ENCODE measurements at regions not wholly inside any gene's neighbourhood (a gene's known extent, or its start where the extent isn't known, plus 50 kb on each side); places are given as distances from the start of the nearest gene placed in this dataset.
"Not testable (repeated sequence)": the region's sequence is repeated elsewhere in the genome, so short reads cannot be mapped to it uniquely, and the experiment has no call there.

- no peak for DNase-seq
These were observed 928.7 kb downstream of the SLC4A3 start for GRCh38 chr2:220555961-220556630.

DNA sequence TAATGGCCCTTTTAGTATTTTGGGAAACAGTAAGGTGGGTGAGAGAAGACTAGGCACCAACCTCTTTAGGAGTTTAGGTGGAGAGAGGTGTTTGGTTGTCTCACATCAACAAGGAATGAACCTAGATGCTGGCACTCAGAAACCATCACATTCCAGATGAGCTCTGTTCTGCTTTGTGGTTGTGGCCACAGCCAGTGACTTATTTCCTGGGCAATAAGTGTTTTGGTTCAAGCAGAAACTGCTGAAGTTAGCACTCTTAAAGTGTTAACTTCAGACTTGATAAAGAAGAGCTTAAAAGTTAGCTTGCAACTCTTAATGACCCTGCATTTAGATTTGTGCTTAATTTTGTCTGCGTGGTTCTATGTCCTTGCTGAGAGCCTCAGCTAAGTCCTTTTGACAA lies 929.2 kb downstream of the SLC4A3 start:
- no peak for DNase-seq

DNA sequence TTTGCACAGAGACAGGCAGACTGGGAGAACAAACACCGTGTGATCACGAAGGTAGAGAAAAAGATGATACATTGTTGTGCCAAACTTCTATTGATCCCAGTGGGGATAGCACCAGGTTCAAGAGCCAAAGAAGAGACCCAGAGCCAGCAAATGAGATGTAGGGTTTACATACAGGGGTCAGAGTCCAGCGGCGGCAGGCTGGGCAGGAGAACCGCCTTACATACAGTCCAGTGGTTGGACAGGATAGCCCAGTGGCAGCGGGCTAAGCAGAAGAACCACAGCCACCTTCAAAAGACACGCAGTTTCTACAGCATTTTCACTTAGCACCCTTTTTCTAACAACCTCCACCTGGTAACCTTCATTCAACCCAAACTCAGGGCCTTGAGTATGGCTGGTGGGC lies 932.8 kb downstream of the SLC4A3 start:
- DNase-seq: no peak

DNA sequence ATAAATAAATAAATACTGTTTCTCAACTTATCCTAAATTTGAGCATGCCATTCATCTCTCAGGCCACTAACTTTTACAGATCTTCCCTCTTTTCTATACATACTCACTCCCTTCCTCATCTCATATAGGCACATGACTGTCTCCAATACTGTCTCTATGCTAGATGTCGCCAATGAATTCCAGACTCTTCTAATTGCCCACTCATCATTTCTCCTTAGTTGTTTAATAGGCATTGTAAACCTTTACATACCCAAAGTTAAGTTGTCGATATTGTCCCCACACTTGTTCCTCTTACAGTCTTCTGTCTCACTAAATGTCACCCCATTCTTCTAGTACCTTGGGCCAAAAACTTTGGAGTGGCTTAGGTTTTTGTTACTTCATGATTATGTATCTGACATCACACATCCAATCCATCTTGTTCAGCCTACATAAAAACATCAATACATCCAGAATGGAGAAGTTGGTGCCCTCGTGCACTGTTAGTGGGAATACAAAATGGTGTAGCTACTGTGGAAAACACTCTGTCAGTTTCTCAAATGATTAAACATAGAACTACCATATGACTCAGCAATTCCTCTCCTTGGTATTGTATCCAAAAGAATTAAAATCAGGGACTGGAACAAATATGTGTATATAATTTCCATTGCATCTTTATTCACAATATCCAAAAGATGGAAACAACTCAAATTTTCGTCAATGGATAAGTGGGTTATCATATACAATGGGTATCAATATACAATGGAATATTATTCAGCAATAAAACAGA lies 935.1 kb downstream of the SLC4A3 start:
- no peak for DNase-seq

DNA sequence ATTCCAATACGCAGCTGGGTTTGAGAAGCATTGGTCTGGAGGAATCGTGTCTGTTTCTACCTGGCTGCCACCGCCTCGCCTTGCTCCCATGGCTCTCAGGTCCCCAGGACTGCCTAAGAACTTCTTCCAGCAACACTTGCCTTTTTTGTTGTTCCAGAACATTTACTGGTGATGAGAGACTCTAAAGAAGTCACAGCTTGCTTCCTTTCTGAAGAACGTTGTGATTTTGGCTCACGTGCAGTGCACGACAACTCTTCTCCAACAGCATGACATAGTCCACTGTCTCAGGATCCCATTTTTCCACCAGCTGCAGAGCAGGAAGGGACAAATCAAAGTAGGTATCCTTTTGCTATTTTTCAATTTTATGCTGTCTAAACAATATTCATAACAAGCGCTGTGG lies 940.9 kb downstream of the SLC4A3 start:
- DNase-seq: no peak

DNA sequence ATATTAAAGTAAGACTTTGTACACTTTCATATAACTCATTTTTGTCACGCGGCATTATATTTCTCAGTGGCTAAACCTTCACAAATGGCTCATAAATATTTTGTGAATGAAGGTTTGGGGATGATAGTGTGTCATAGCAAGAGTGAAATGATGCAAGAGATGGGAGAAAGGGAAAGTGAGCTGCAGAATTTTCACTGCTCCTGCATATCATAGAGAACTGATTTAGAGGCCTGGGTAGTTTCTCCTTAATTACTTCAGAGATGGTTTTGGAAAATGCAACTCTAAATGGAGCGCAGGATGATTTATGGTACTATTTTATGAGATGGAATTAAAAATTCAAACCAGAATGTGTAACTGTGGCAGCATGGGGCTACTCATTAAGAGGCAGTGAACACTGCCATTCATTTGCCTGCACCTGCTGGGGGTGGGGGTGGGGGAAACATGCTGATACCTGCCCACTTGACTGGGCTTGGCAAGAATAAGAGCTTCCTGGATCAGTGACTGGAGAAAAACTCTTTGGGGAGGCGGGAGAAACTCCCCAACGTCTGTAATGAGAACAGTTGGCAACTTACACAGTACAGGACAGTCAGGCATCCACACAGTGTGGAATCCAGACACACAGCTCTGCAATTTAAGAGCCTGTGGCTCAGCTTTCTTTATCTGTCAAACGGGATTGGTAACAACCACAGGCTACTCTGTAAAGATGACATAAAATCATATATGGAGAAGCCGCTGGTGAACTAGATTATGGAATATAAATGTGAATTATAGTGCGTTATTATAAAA lies 941.9 kb downstream of the SLC4A3 start:
- no peak for DNase-seq

DNA sequence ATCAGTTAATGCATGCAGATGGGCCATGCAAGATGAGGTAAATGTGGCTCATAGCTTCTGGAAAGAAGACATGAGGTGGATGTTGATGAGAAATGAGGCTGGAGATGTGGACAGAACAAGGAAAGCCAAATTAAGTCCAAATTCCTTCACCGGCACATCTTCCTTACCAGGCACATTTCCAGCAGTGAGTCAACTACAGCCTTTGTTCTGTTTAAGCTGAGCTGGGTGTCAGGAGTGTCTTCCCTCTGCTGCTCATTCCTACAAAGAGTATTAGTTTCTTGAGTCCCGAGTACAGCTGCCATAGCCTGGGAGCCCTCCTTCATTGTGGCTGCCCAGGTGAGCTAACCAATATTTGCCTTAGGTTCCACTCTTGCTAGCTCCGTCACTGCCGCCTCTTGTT lies 945.0 kb downstream of the SLC4A3 start:
- no peak for DNase-seq

GRCh38 chr2:220574038-220574437 lies 946.6 kb downstream of the SLC4A3 start:
- DNase-seq: no peak

DNA sequence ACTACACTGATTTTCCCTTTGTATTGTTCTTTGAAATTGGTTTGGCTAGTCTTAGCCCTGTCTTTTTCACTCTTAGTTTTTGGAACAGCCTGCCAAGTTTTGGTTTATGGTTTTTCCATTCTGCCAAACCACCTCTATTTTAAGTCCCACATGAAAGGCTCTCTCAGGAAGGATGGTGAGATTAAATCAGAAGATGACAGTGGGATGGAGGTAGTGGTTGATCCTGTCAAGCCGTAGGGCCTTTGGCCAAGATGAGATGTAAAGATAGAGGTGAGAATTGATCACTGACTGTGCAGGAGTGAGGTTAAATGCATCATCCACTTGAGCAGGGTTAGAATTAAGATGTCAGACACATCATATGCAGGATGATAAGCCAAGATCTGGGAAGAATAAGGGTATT lies 948.5 kb downstream of the SLC4A3 start:
- no peak for DNase-seq

- no peak for DNase-seq
These were observed 952.0 kb downstream of the SLC4A3 start for GRCh38 chr2:220579452-220579851.

DNA sequence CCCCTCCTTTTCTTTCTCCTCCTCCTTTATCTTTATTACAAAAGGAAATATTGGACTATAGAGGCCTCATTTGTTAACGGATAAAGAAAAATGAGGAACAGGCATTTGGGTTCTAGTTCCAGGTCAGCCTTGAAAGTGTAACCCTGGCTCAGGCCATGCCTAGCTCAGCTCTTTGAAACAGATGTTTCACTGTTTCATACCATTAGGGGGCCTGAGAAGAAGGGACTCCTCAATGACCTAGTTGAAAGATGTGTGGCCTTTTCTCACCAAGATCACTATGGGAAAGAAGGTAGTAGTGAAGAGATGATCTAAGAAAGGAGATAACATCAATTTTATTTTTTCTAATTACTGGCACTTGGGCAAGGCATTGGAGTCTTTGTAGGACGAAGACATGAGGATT lies 952.7 kb downstream of the SLC4A3 start:
- DNase-seq: no peak

- DNase-seq: no peak
These were observed 956.3 kb downstream of the SLC4A3 start for GRCh38 chr2:220583725-220584124.

DNA sequence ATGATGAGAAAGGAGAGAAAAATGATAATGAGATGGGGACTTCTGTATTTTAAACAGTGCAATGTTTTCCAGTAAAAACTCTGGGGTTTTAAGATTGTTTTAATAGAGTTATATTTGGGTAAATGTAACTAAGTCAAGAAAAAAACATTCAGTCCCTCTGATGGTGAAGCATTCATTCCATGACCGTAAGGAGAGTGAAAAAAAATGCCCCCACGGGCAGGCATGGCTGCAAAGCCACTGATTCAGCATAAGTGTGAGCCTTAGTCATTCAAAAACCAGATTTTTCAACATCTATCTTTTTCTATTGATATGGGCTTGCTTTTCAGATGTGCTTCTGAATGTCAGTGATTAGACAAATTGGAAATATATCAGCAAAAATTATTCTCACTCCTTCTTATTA lies 957.8 kb downstream of the SLC4A3 start:
- no peak for DNase-seq

DNA sequence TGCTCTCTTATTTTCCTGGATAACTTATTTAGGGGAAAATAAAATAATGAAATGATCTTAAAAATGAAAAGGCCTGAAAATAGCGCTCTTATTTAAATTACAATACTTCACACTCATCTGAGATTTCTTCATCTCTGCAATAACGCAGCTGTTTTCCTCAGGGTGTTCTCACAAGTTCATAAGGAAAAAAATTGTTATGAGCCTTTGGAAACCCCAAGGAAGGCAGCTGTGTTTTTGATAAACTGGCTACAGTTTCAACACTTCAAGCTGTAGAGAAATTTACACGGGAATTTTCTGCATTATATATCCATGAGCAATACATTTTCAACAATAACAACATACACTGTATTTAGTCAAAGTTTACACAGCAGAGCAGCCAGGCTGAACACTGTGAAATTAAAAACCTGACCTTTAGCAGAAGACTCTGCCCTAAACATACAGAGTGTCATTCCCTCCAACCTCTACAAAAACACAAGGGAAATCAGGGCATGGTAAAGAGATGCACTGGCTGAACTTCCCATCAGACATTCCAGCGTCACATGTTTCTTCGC lies 959.6 kb downstream of the SLC4A3 start:
- peak; percentile 11 for DNase-seq

- DNase-seq: no peak
These were observed 960.7 kb downstream of the SLC4A3 start for GRCh38 chr2:220588148-220588547.

GRCh38 chr2:220590476-220590875 lies 963.0 kb downstream of the SLC4A3 start:
- DNase-seq: no peak

- no peak for DNase-seq
These were observed 966.1 kb downstream of the SLC4A3 start for GRCh38 chr2:220593526-220593925.

- no peak for DNase-seq
These were observed 970.4 kb downstream of the EPHA4 start for GRCh38 chr2:220601674-220602073.

DNA sequence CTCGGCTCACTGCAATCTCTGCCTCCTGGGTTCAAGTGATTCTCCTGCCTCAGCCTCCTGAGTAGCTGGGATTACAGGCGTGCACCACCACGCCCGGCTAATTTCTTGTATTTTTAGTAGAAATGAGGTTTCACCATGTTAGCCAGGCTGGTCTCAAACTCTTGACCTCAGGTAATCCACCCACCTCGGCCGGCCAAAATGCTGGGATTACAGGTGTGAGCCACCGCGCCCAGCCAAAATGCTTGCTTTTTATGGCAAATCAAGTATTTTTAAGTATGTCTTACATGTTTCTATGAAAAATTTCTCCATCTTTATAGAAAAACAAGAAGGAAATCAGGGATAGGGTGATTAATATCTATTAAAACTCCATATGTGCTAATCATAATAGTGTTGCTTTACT lies 959.1 kb downstream of the EPHA4 start:
- DNase-seq: not testable (repeated sequence)

DNA sequence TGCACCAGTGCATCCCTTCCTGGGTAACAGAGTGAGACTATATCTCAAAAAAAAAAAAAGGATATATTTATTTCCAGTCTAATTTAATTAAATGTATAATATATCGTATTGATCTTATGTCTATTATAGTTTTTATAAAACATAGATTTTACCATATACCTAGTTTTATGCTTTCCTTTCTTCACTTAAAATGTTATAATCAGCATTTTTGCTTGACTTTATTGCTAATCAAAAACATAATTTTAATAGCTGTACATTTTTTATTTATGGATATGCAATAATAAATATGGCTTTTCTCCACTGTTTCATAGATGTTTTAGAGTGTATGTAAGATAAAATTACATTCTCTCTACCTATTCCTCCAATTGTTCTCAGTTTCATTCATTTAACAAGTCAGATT lies 958.0 kb downstream of the EPHA4 start:
- no peak for DNase-seq

DNA sequence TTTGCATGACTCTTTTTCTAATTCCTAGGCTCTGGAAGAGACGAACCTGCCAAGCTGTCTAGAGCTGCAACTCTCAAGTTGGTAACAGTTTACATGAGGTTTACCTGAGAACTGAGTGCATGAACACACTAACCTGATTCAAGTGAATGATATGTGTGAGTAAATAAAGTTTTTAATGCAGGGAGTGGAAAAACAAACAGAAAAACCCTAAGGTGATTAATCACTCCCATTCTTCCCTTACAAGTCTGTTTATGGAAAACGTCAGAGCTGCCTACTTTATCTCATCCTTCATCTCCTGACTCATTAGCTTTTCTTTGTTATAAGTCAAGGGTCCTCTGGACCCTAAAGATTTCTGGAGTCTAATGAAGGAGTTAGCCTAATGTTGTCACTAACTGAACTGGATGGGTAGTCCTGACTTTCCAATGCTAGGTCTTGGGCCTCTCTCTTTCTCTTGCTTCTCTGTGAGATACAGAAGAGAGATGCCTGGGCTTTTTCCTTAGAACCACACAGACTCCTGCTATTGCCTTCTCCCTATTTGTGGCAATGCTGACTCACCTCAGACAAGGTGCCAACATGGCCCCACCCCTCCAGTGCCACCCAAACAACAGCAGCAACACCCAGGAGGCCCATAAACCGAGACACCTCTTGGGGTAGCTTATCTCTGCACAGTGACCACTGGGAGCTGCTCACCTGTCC lies 952.4 kb downstream of the EPHA4 start:
- peak; percentile 35 for DNase-seq

DNA sequence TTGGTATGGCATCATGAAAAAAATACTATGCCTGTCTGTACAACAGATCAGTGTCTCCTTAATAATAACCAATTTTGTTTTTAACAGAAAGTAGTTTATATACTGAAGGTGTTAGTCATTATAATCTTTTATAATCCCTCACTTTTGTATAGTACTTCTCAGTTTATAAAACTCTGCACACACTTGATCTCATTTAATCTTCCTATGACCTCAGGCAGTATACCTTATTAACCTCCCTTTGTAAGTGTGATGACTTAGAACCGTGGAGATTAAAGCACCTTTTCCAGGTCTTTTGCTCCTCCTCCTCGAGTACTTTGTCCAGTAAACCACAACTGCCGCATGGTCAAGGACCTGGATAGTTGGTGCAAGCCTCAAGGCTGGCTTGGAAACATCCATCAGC lies 945.5 kb downstream of the EPHA4 start:
- DNase-seq: no peak

All from renal pelvis (tissue), 1 donor.